Central memory CD8-positive, alpha-beta T cell (primary cell): ENCODE measurements at regions not wholly inside any gene's neighbourhood (a gene's known extent, or its start where the extent isn't known, plus 50 kb on each side); places are given as distances from the start of the nearest gene placed in this dataset.
A peak's percentile ranks its signal among the peaks of the same experiment; 100 is the strongest.

Experiments
- ATAC-seq: fragments of 150-1000 bp; cut with Tn5 transposase; replicated peaks from 2 replicates; pipeline ENCODE4 v1.10.0; 2022; ENCODE audit warnings: mild to moderate bottlenecking, moderate FRiP score, moderate number of reproducible peaks; ENCODE audit not compliant: poor library complexity, severe bottlenecking; ENCODE audit errors: extremely low read depth
- DNase-seq, 2 donors: peaks; one replicate each; pipeline ENCODE4 v3.0.0; 2021; ENCODE audit warnings: low spot score in 2 of 2
- H3K27ac Mint-ChIP-seq: one replicate; pipeline ENCODE4 v1.8.0; 2022; ENCODE audit warnings: low read depth, mild to moderate bottlenecking, moderate library complexity, mixed read lengths
- H3K27me3 Mint-ChIP-seq: one replicate; pipeline ENCODE4 v1.8.0; 2022; ENCODE audit warnings: mixed read lengths
- H3K36me3 Mint-ChIP-seq: one replicate; pipeline ENCODE4 v1.8.0; 2022; ENCODE audit warnings: mild to moderate bottlenecking, moderate library complexity, mixed read lengths; ENCODE audit not compliant: insufficient read depth
- H3K4me1 Mint-ChIP-seq: one replicate; pipeline ENCODE4 v1.8.0; 2022; ENCODE audit warnings: mixed read lengths
- H3K4me3 Mint-ChIP-seq: one replicate; pipeline ENCODE4 v1.8.0; 2022; ENCODE audit warnings: mild to moderate bottlenecking, moderate library complexity, mixed read lengths
- H3K9me3 Mint-ChIP-seq: one replicate; pipeline ENCODE4 v1.8.0; 2022; ENCODE audit warnings: mixed read lengths

DNA sequence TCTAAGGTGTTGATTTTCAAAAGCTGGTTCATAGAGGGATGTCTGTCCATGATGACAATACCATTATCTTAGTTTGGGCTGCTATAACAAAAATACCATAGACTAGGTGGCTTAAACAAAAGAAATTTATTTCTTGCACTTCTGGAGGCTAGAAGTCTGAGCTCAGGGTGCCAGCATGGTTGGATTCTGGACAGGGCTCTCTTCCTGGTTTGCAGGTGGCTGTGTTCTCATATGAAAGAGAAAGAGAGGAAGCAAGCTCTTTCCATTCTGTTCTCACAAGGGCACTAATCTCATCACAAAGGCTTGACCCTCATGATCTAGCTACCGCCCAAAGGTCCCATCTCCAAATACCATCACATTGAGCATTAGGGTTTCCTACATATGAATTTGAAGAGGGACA is 144.5 kb upstream of the SLC24A3 start:
- Mint-ChIP-seq H3K27ac (no peak overlapping the region), H3K9me3 (peaks cover 12% of the 10 kb centered on the region), H3K36me3 (no peaks in the 10 kb centered on the region), H3K4me1 (no peaks in the 10 kb centered on the region), H3K27me3 (peaks cover 6% of the 10 kb centered on the region), H3K4me3 (no peak overlapping the region)
- ATAC-seq: no peak
- DNase-seq: no peak

DNA sequence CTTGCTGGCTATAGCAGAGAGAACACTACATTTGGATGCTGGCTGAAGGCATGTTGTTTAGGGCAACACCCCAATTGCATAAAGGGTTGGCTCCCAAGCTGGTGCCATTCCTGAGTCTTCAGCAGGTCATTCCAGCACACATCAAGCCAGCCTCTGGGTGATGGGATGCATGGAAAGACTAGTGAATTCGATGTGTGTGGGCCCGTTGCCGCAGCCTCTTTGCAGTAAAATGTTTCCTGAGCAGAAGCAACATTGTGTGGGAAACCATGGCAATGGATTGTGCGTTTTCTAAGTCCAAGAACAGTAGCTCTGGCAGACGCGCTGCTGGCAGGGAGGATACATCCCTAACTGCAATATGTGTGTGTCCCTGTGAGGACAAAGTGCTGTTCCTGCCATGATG is 142.4 kb upstream of the SLC24A3 start:
- no peaks in the 10 kb centered on the region for H3K36me3 Mint-ChIP-seq
- H3K27ac Mint-ChIP-seq: no peak overlapping the region
- H3K4me1 Mint-ChIP-seq: peaks cover 4% of the 10 kb centered on the region
- H3K4me3 Mint-ChIP-seq: no peak overlapping the region
- no peak for DNase-seq
- ATAC-seq: no peak
- H3K27me3 Mint-ChIP-seq: peaks cover 6% of the 10 kb centered on the region
- no peaks in the 10 kb centered on the region for H3K9me3 Mint-ChIP-seq

DNA sequence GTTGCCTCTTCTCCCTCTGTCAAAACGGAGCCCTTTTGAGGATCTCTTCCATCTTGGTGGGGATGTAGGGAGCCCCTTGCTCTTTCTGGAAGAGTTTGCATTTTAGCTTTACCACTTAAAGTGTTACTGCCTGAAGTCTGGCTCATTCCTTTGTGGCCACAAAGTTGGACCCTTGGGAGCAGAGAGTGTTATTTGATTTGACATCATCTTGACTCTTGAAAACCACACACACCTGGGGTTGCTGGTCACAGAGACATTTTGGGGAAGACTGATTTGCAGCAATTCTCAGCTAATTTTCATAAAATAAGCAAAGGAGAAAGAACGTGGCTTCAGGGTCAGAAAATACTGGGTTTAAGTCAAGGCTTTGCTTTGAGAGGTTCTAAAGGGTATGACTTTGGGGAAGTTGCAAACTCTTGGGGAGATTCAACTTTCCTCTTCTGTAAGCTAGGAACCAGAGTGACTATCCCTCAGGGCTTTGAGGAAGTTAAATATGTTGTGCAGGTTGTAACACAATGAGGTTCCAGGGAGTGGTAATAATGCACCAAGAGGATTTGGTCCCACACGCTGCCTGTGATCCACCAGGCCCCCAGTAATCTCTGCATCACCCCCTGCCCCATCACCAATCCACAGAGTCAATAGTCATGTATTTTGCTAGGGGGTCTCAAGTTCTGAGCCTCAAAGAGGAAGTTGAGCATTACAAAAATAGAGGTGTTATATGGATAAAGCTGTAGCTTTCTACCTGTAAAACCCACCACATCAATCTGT is 141.6 kb upstream of the SLC24A3 start:
- DNase-seq: no peak
- Mint-ChIP-seq H3K4me3 (no peak overlapping the region), H3K27me3 (peaks cover 6% of the 10 kb centered on the region), H3K27ac (no peak overlapping the region), H3K4me1 (peaks cover 9% of the 10 kb centered on the region), H3K9me3 (no peaks in the 10 kb centered on the region), H3K36me3 (no peaks in the 10 kb centered on the region)
- ATAC-seq: no peak

DNA sequence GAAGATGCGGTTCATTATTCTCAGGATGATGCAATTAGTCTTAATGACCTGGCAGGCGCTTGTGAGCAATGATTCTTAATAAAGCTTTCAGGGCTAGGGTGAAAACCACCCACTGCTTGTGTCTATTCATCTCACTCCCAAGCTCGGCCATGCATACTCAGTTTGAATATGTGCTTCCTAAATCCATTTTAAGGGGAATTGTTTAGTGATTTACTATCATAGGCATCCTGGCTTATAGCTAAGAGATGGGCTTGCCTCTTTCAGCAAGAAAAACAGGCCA is 141.1 kb upstream of the SLC24A3 start:
- no peak for DNase-seq
- H3K36me3 Mint-ChIP-seq: no peaks in the 10 kb centered on the region
- peaks cover 9% of the 10 kb centered on the region for H3K4me1 Mint-ChIP-seq
- no peak overlapping the region for H3K4me3 Mint-ChIP-seq
- H3K27me3 Mint-ChIP-seq: peaks cover 6% of the 10 kb centered on the region
- no peak overlapping the region for H3K27ac Mint-ChIP-seq
- ATAC-seq: no peak
- no peaks in the 10 kb centered on the region for H3K9me3 Mint-ChIP-seq

DNA sequence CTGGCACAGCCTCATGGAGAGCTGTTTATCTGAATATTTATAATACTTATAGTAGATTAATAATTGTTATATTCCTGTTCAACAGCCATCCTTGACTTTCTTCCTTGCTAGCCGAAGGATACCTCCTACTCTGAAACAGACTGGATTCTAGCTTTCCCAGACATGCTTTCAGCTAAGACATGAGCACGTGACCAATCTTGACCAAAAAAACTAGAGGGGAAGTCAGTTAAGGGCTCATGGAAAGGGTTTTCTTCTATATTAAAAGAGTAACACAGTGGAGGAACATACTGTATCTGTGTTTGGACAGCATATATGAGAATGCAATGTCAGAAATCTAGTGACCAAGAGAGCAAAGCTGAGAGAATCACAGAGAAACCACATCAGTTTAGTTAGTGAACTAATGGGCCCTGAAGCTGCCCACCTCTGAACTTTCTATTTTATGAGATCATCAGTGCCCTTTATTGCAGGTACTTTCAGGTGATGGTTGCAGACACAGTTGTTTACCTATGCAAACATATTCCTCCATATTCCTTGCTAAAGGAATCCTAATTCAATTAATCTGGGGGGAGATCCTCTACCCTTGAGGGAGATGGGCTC is 140.4 kb upstream of the SLC24A3 start:
- no peaks in the 10 kb centered on the region for H3K9me3 Mint-ChIP-seq
- H3K4me3 Mint-ChIP-seq: no peak overlapping the region
- H3K27me3 Mint-ChIP-seq: peaks cover 6% of the 10 kb centered on the region
- DNase-seq (no peak), ATAC-seq (no peak)
- H3K36me3 Mint-ChIP-seq: no peaks in the 10 kb centered on the region
- H3K4me1 Mint-ChIP-seq: peaks cover 9% of the 10 kb centered on the region
- H3K27ac Mint-ChIP-seq: no peak overlapping the region

DNA sequence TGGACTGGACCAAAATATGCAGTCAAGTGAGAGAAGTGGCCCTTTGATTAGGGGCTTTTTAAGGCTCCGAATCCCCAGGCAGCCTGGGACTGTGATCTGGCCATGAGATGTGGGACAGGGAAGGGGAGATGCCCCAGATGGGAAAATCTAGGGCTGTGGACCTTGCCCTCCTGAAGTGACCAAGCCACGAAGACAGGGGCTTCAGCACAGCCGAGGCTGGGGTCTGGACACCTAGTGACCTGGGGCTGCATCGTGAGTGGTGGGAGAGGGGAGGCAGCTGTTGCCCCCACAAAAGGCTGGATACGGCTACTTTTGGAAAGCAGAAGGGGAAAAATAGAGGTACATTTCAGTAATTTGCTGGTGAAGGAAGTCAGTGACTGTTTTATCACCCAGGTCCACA is 139.5 kb upstream of the SLC24A3 start:
- Mint-ChIP-seq H3K4me1 (peaks cover 9% of the 10 kb centered on the region), H3K27me3 (peaks cover 6% of the 10 kb centered on the region), H3K9me3 (no peaks in the 10 kb centered on the region), H3K36me3 (no peaks in the 10 kb centered on the region), H3K4me3 (no peak overlapping the region), H3K27ac (no peak overlapping the region)
- no peak for ATAC-seq
- no peak for DNase-seq

DNA sequence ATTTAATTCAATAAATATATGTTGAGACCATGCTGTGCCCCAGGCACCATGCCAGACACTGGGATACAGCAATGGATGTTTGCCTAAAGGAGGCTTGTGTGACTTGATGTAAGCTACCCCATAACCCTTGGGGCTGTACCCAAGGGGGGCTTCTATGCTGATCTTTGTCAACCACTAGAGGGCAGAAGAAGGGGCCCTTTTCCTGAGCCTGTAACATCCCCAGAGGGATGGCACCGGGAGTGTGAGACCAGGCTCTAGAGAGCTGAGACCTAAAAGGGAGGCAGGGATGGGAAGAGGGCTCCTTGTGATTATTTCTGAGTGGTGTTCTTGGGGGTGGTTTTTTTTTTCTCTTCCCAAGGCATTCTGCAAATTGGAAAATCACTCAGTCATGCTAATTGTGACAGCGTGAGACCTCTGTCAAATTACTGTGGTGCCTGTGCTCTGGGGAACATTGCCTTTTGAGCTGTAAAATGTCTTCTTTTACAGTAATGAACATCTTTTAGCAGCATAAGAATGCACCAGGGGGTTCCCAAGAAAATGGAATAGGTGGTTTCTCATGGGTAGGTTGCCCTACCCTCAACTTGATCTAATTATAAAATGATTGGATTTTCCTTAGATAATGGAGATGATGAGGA is 138.7 kb upstream of the SLC24A3 start:
- no peaks in the 10 kb centered on the region for H3K9me3 Mint-ChIP-seq

DNA sequence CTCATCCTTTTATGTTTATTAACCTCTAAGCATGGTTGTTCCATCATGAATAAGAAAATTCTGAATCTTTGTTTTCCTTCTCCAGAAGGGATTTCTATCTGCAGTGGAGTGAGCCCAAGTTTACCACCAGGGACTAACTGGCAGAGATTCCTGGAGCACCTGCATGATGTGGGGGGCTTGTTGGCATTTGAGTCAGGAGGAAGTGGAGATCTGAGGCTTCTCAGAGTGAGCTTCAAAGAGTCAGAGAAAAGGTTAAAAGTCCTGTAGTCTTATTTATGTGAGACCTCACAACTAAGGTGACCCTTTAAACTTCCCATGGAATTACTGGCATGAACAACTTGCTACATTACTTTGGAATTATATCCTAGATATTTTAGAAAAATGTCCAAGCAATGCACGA is 138.1 kb upstream of the SLC24A3 start:
- Mint-ChIP-seq H3K4me1 (peaks cover 9% of the 10 kb centered on the region), H3K4me3 (no peak overlapping the region), H3K36me3 (no peaks in the 10 kb centered on the region), H3K27ac (no peak overlapping the region), H3K9me3 (no peaks in the 10 kb centered on the region), H3K27me3 (peaks cover 6% of the 10 kb centered on the region)
- ATAC-seq: no peak
- no peak for DNase-seq

More for the DNA sequence above, 138.7 kb upstream of the SLC24A3 start:
- ATAC-seq: no peak
- no peak for DNase-seq
- no peak overlapping the region for H3K27ac Mint-ChIP-seq
- peaks cover 9% of the 10 kb centered on the region for H3K4me1 Mint-ChIP-seq
- H3K27me3 Mint-ChIP-seq: peaks cover 6% of the 10 kb centered on the region
- H3K36me3 Mint-ChIP-seq: no peaks in the 10 kb centered on the region
- H3K4me3 Mint-ChIP-seq: no peak overlapping the region

DNA sequence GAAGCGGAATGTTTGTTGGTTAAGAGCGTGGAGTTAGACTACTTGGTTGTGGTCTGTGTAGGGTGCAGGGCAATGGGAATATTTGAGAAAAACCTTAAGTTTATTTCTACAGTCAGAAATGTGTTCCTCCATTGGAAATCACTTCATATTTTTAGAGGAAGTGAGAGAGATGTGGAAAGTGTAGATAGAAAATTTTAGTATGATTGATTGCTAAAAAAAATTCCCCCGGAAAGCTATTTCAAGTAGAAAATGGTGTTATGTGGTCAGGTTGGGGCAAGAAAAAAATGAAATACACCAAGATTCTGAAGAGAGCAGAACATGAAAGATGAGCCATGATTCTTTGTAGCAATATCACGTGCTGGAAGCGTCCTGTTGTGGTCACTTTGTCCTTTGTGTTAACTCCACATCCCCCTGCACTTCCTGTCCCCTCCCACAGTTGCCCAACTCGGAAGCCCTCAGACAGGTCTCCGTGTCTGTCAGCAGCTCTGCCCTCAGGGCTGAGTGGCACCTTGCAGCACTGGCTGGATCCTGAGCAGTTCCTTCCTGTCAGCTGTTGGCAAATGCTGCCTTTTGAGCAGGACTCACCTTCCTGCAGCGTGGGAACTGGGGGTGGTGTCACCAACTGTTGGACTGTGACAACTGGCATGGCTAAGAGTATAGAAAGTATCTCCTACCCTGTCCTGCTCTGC is 137.5 kb upstream of the SLC24A3 start:
- no peaks in the 10 kb centered on the region for H3K9me3 Mint-ChIP-seq
- peak; percentile 14 for ATAC-seq
- no peak overlapping the region for H3K27ac Mint-ChIP-seq
- DNase-seq: no peak
- H3K4me3 Mint-ChIP-seq: no peak overlapping the region
- no peaks in the 10 kb centered on the region for H3K36me3 Mint-ChIP-seq
- H3K4me1 Mint-ChIP-seq: peaks cover 9% of the 10 kb centered on the region
- H3K27me3 Mint-ChIP-seq: peaks cover 6% of the 10 kb centered on the region

DNA sequence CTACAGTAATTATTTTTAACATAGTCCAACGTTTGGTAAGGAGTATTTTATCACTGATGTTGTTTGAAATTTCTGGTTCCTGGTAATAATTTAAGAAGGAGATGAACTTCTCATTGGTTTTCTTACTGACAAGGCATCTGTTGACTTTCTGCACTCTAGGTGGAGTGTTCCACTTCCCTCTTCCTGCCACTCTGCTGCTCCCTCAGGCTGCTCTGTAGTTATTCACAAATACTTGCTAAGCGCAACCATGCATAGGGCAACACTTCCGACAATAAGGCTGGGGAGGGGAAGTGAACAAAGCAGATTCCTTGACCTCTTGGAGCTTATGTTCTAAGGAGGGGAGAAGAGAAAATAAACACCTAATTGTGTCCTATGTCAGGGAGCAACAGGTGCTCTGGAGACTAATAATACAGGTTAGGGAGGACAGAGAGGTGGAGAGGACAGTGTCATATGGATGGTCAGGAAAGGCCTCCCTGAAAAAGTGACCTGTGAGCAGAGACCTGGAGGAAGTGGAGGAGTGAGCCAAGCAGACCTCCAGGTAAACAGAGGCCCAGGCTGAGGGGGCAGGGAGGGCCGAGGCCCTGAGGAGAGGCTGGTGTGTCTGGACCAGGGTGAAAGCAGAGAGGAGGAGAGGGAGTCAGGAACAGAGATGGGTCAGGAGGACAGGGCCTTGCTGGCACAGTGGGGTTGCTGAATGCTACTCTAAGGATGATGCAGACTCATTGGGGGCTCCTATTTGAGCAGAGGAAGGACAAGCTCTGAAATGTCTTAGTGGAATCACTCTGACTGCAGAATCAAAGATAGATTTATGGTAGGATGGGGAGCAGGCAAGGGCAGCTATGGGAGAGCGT is 134.8 kb upstream of the SLC24A3 start:
- Mint-ChIP-seq H3K4me1 (peaks cover 9% of the 10 kb centered on the region), H3K27ac (no peak overlapping the region), H3K36me3 (no peaks in the 10 kb centered on the region), H3K9me3 (no peaks in the 10 kb centered on the region), H3K4me3 (no peak overlapping the region), H3K27me3 (peaks cover 11% of the 10 kb centered on the region)
- ATAC-seq (no peak), DNase-seq (no peak)

DNA sequence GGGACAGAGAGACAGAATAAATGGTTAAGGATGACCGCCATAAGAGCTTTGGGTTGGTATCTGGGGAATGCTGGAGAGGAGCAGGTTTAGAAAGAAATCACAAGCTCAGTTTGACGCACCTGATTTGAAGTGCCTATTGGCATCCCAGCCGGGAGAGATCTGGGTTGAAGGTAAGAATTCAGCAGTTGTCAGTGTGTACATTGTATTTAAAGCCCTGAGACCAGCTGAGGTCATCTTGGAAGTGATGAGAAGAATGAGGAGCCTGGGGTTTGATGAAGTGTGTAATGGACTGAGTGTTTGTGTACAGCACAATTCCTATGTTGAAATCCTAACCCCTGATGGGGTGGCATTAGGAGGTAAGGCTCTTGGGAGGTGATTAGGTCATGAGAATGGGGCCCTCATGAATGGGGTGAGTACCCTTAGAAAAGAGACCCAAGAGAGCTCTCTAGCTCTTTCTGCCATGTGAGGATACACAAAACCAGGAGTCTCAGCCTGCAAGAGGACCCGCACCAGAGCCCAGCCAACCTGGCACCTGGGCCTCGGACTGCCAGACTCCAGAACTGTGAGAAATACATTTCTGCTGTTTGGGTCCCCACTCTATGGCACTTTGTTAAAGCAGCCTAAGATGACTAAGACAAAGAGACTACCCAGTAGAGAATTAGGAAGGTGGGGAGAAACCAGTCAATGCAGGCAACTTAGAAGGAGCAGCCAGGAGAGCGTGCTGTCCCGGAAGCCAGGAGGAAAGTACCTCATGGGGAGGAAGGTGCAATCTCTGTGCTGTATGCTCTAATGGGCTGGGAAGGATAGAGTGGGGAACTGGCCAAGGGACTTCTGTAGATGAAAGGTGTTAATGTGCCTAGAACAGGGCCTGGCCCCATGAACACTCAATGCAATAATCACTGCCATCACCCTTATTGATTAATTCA is 133.7 kb upstream of the SLC24A3 start:
- H3K9me3 Mint-ChIP-seq: no peaks in the 10 kb centered on the region

More for the DNA sequence above, 133.7 kb upstream of the SLC24A3 start:
- Mint-ChIP-seq H3K27ac (no peak overlapping the region), H3K36me3 (no peaks in the 10 kb centered on the region), H3K4me3 (no peak overlapping the region), H3K27me3 (peaks cover 8% of the 10 kb centered on the region), H3K4me1 (peaks cover 9% of the 10 kb centered on the region)
- DNase-seq (no peak), ATAC-seq (no peak)
